ENCODE measurements at regions not wholly inside any gene's neighbourhood (a gene's known extent, or its start where the extent isn't known, plus 50 kb on each side); places are given as distances from the start of the nearest gene placed in this dataset.

DNA sequence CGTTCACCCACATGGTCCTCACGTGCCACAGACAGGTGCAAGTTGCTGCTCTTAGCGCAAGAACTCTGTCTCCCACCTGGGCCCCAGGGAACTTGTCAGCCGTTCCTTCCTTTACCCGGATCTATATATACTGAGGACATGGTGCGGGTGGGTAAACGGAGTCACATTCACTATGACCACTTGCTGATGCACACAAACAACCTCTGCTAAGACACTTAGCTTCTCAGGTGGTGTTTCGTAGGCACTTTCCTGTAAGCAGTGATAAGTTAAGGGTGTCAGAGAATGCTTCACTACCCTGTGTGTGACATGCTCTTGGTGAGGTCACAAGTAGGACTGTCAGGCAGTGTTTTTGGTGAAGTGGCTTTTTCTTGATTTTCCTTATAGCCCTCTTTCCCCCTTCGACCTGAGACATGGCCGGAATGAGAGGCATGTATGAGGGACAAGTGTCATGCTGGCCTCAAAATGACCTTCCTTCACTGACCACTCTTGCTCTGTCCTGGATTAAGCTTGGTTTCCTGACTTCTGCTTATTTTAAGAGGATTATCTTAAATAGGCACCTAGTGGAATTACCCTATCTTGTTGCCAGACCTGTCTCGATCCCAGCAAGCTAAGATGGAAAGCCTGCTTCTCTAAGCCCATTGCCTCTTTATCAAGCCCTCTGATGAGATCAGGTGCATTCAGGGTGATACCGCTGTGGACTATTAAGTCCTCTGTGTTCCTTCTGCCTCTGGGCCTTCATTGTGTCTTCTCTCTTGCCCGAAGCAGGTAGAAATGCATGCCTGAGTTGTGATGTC lies 97.1 kb upstream of the CELF4 start:
- TF ChIP-seq CTCF (IDR thresholded peaks at IDR 0.05; ENCODE audit: insufficient read depth, low read depth, low read length): no peak
- no peak overlapping the region for H3K4me3 ChIP-seq (ENCODE audit: low read depth, low read length)
- DNase-seq (ENCODE audit: low read depth): no peak

GRCh38 chr18:37662099-37662498 lies 96.5 kb upstream of the CELF4 start:
- no peak for DNase-seq (ENCODE audit: low read depth)
- H3K4me3 ChIP-seq (ENCODE audit: low read depth, low read length): no peak overlapping the region
- no peak for TF ChIP-seq CTCF (IDR thresholded peaks at IDR 0.05; ENCODE audit: insufficient read depth, low read depth, low read length)

GRCh38 chr18:37661478-37661877 lies 95.9 kb upstream of the CELF4 start:
- TF ChIP-seq CTCF (IDR thresholded peaks at IDR 0.05; ENCODE audit: insufficient read depth, low read depth, low read length): no peak
- DNase-seq (ENCODE audit: low read depth): no peak
- no peak overlapping the region for H3K4me3 ChIP-seq (ENCODE audit: low read depth, low read length)

DNA sequence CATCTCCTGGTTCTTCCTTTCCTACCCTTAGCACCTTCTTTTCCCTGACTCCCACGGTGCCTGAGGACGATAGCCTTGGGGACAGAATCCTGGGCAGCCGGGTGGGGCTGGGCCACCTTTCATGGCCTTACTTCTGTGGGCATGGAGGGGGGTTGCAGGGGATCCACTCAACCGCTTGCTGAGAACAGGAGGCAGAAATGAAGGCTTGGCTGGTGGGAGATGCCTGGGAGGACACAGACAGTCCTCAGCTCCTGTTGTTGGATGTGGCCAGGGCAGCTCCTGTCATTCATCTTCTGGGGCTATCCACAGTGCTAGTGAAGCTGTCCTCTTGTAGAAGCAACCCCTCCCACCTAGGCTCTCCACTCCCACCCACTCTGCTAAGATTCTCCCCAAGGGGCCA lies 95.5 kb upstream of the CELF4 start:
- no peak for DNase-seq (ENCODE audit: low read depth)
- no peak overlapping the region for H3K4me3 ChIP-seq (ENCODE audit: low read depth, low read length)
- no peak for TF ChIP-seq CTCF (IDR thresholded peaks at IDR 0.05; ENCODE audit: insufficient read depth, low read depth, low read length)

- TF ChIP-seq CTCF (IDR thresholded peaks at IDR 0.05; ENCODE audit: insufficient read depth, low read depth, low read length): no peak
- no peak overlapping the region for H3K4me3 ChIP-seq (ENCODE audit: low read depth, low read length)
- DNase-seq (ENCODE audit: low read depth): no peak
Measured at GRCh38 chr18:37660658-37661057, 95.1 kb upstream of the CELF4 start.

- TF ChIP-seq CTCF (IDR thresholded peaks at IDR 0.05; ENCODE audit: insufficient read depth, low read depth, low read length): no peak
- no peak overlapping the region for H3K4me3 ChIP-seq (ENCODE audit: low read depth, low read length)
- no peak for DNase-seq (ENCODE audit: low read depth)
Measured at GRCh38 chr18:37659906-37660305, 94.3 kb upstream of the CELF4 start.

GRCh38 chr18:37658894-37659293 lies 93.3 kb upstream of the CELF4 start:
- TF ChIP-seq CTCF (IDR thresholded peaks at IDR 0.05; ENCODE audit: insufficient read depth, low read depth, low read length): no peak
- no peak overlapping the region for H3K4me3 ChIP-seq (ENCODE audit: low read depth, low read length)
- no peak for DNase-seq (ENCODE audit: low read depth)

All from fibroblast of villous mesenchyme (primary cell).